Hepatocyte (in vitro differentiated cells): ENCODE measurements at regions not wholly inside any gene's neighbourhood (a gene's known extent, or its start where the extent isn't known, plus 50 kb on each side); places are given as distances from the start of the nearest gene placed in this dataset.

Experiments
- DNase-seq: peaks from one replicate; pipeline ENCODE4 v3.0.0-alpha.2; 2016; ENCODE audit warnings: low spot score
- H2AFZ ChIP-seq: fragments of 200-600 bp; sonication (generic); 2 replicates; pipeline ENCODE4 v1.6.0; 2016; ENCODE audit warnings: antibody characterized with exemption, mild to moderate bottlenecking
- H3K27ac ChIP-seq: fragments of 200-600 bp; sonication (generic); 2 replicates; pipeline ENCODE4 v1.5.1; 2016; ENCODE audit warnings: mild to moderate bottlenecking
- H3K27me3 ChIP-seq: fragments of 200-600 bp; sonication (generic); 2 replicates; pipeline ENCODE4 v1.6.1; 2016
- H3K36me3 ChIP-seq: fragments of 200-600 bp; sonication (generic); replicated peaks from 2 replicates; pipeline ENCODE4 v1.5.1; 2016; ENCODE audit warnings: low read depth; ENCODE audit not compliant: insufficient read depth
- H3K4me1 ChIP-seq: fragments of 200-600 bp; sonication (generic); 2 replicates; pipeline ENCODE4 v1.5.1; 2016; ENCODE audit warnings: mild to moderate bottlenecking, moderate library complexity; ENCODE audit not compliant: insufficient read depth
- H3K4me2 ChIP-seq: fragments of 200-600 bp; sonication (generic); 2 replicates; pipeline ENCODE4 v1.6.0; 2016
- H3K4me3 ChIP-seq: fragments of 200-600 bp; sonication (generic); 2 replicates; pipeline ENCODE4 v1.5.1; 2016; ENCODE audit warnings: mild to moderate bottlenecking
- H3K79me2 ChIP-seq: fragments of 200-600 bp; sonication (generic); 2 replicates; pipeline ENCODE4 v1.6.0; 2017; ENCODE audit warnings: mild to moderate bottlenecking
- H3K9me2 ChIP-seq: fragments of 200-600 bp; sonication (generic); replicated peaks from 2 replicates; pipeline ENCODE4 v1.6.0; 2017; ENCODE audit warnings: mild to moderate bottlenecking; ENCODE audit not compliant: insufficient read depth
- H3K9me3 ChIP-seq: fragments of 200-600 bp; sonication (generic); 2 replicates; pipeline ENCODE4 v1.5.1; 2016; ENCODE audit warnings: low read depth, mild to moderate bottlenecking
- H4K20me1 ChIP-seq: fragments of 200-600 bp; sonication (generic); 2 replicates; pipeline ENCODE4 v1.6.0; 2016; ENCODE audit warnings: mild to moderate bottlenecking; ENCODE audit not compliant: insufficient read depth, poor library complexity, severe bottlenecking
- CTCF ChIP-seq: fragments of 200-600 bp; sonication (generic); IDR thresholded peaks from 2 replicates; pipeline ENCODE4 v1.5.1; 2016; ENCODE audit warnings: antibody characterized with exemption, mild to moderate bottlenecking; ENCODE audit not compliant: poor library complexity
- EZH2 ChIP-seq: fragments of 200-600 bp; sonication (generic); IDR thresholded peaks from 2 replicates; pipeline ENCODE4 v1.6.1; 2016; ENCODE audit warnings: antibody characterized with exemption, mild to moderate bottlenecking, borderline replicate concordance
- EZH2phosphoT487 ChIP-seq: fragments of 200-600 bp; sonication (generic); IDR thresholded peaks from one replicate; pipeline ENCODE4 v1.6.1; 2018; ENCODE audit warnings: antibody characterized with exemption, mild to moderate bottlenecking, low read depth, moderate library complexity; ENCODE audit not compliant: unreplicated experiment, severe bottlenecking
- WGBS: methylation state at CpG from one replicate; pipeline ENCODE4 v1.1.6; 2016; ENCODE audit warnings: low lambda C conversion rate; ENCODE audit errors: missing lambda C conversion rate; 5-methylcytosine and 5-hydroxymethylcytosine counted together

GRCh38 chr1:29524285-29525065 lies 288.2 kb downstream of the PTPRU start:
- no peaks in the 10 kb centered on the region for H3K79me2 ChIP-seq
- no peak for DNase-seq

GRCh38 chr1:29523576-29523975 lies 287.3 kb downstream of the PTPRU start:
- H3K27me3 ChIP-seq = peaks cover 22% of the 10 kb centered on the region
- no peak overlapping the region for H3K4me3 ChIP-seq
- no peaks in the 10 kb centered on the region for H3K79me2 ChIP-seq
- H2AFZ ChIP-seq = no peak overlapping the region
- H3K36me3 ChIP-seq = no peaks in the 10 kb centered on the region
- no peaks in the 10 kb centered on the region for H3K9me3 ChIP-seq
- no peaks in the 10 kb centered on the region for H4K20me1 ChIP-seq
- DNase-seq = no peak
- 70% methylated on average over 10 of the region's 10 CpGs for WGBS
- no peaks in the 10 kb centered on the region for H3K9me2 ChIP-seq
- TF ChIP-seq EZH2 = no peak
- no peak for TF ChIP-seq EZH2phosphoT487
- TF ChIP-seq CTCF = no peak
- H3K27ac ChIP-seq = no peak overlapping the region
- H3K4me1 ChIP-seq = no peaks in the 10 kb centered on the region
- H3K4me2 ChIP-seq = no peak overlapping the region

More at GRCh38 chr1:29524285-29525065, 288.2 kb downstream of the PTPRU start:
- Histone ChIP-seq H3K36me3 (no peaks in the 10 kb centered on the region), H3K9me3 (no peaks in the 10 kb centered on the region), H3K9me2 (no peaks in the 10 kb centered on the region), H3K27ac (no peak overlapping the region), H4K20me1 (no peaks in the 10 kb centered on the region), H3K4me2 (no peak overlapping the region), H3K4me3 (no peak overlapping the region), H3K4me1 (no peaks in the 10 kb centered on the region), H2AFZ (no peak overlapping the region), H3K27me3 (peaks cover 20% of the 10 kb centered on the region)
- TF ChIP-seq EZH2 (no peak), CTCF (no peak), EZH2phosphoT487 (no peak)
- 80% methylated on average over 15 of the region's 23 CpGs for WGBS

- 84% methylated on average over 5 of the region's 5 CpGs for WGBS
Measured at GRCh38 chr1:29523136-29523535, 286.8 kb downstream of the PTPRU start.

More at GRCh38 chr1:29523136-29523535, 286.8 kb downstream of the PTPRU start:
- no peak for DNase-seq
- no peak overlapping the region for H3K27ac ChIP-seq
- H3K9me3 ChIP-seq = no peaks in the 10 kb centered on the region
- no peaks in the 10 kb centered on the region for H3K9me2 ChIP-seq
- TF ChIP-seq EZH2 = no peak
- no peak for TF ChIP-seq CTCF
- TF ChIP-seq EZH2phosphoT487 = no peak
- H3K27me3 ChIP-seq = peaks cover 22% of the 10 kb centered on the region
- no peaks in the 10 kb centered on the region for H4K20me1 ChIP-seq
- H3K4me3 ChIP-seq = no peak overlapping the region
- no peaks in the 10 kb centered on the region for H3K79me2 ChIP-seq
- H3K4me1 ChIP-seq = no peaks in the 10 kb centered on the region
- no peak overlapping the region for H2AFZ ChIP-seq
- no peaks in the 10 kb centered on the region for H3K36me3 ChIP-seq
- H3K4me2 ChIP-seq = no peak overlapping the region
